ENCODE measurements at regions not wholly inside any gene's neighbourhood (a gene's known extent, or its start where the extent isn't known, plus 50 kb on each side); places are given as distances from the start of the nearest gene placed in this dataset.
"Not testable (repeated sequence)": the region's sequence is repeated elsewhere in the genome, so short reads cannot be mapped to it uniquely, and the experiment has no call there.

GRCh38 chr3:132987396-132987795, 50.8 kb upstream of the TMEM108 start:
- Histone ChIP-seq H3K27me3 (ENCODE audit: control insufficient read depth, insufficient read depth, low read length) (no peaks in the 10 kb centered on the region), H3K4me1 (ENCODE audit: control insufficient read depth, insufficient read depth, low read length) (no peaks in the 10 kb centered on the region), H3K4me3 (ENCODE audit: low read depth, low read length) (no peak overlapping the region), H3K9me3 (ENCODE audit: control insufficient read depth, insufficient read depth, low read length) (no peaks in the 10 kb centered on the region), H3K36me3 (ENCODE audit: control insufficient read depth, insufficient read depth, low read length) (no peaks in the 10 kb centered on the region), H3K9ac (ENCODE audit: low read depth, low read length) (no peak overlapping the region)

GRCh38 chr3:132984181-132984580, 54.0 kb upstream of the TMEM108 start:
- no peaks in the 10 kb centered on the region for H3K36me3 ChIP-seq (ENCODE audit: control insufficient read depth, insufficient read depth, low read length)
- no peaks in the 10 kb centered on the region for H3K4me1 ChIP-seq (ENCODE audit: control insufficient read depth, insufficient read depth, low read length)
- no peak overlapping the region for H3K9ac ChIP-seq (ENCODE audit: low read depth, low read length)
- H3K9me3 ChIP-seq (ENCODE audit: control insufficient read depth, insufficient read depth, low read length): no peaks in the 10 kb centered on the region
- H3K4me3 ChIP-seq (ENCODE audit: low read depth, low read length): no peak overlapping the region
- no peaks in the 10 kb centered on the region for H3K27me3 ChIP-seq (ENCODE audit: control insufficient read depth, insufficient read depth, low read length)

- H3K4me3 ChIP-seq (ENCODE audit: low read depth, low read length): no peak overlapping the region
- H3K9ac ChIP-seq (ENCODE audit: low read depth, low read length): no peak overlapping the region
Measured at GRCh38 chr3:132983143-132983770, 54.9 kb upstream of the TMEM108 start.

GRCh38 chr3:132981719-132982118, 56.5 kb upstream of the TMEM108 start:
- H3K27me3 ChIP-seq (ENCODE audit: control insufficient read depth, insufficient read depth, low read length): no peaks in the 10 kb centered on the region
- no peak overlapping the region for H3K9ac ChIP-seq (ENCODE audit: low read depth, low read length)
- H3K36me3 ChIP-seq (ENCODE audit: control insufficient read depth, insufficient read depth, low read length): no peaks in the 10 kb centered on the region
- H3K4me3 ChIP-seq (ENCODE audit: low read depth, low read length): no peak overlapping the region
- no peaks in the 10 kb centered on the region for H3K4me1 ChIP-seq (ENCODE audit: control insufficient read depth, insufficient read depth, low read length)
- no peaks in the 10 kb centered on the region for H3K9me3 ChIP-seq (ENCODE audit: control insufficient read depth, insufficient read depth, low read length)

More at GRCh38 chr3:132983143-132983770, 54.9 kb upstream of the TMEM108 start:
- no peaks in the 10 kb centered on the region for H3K27me3 ChIP-seq (ENCODE audit: control insufficient read depth, insufficient read depth, low read length)
- no peaks in the 10 kb centered on the region for H3K36me3 ChIP-seq (ENCODE audit: control insufficient read depth, insufficient read depth, low read length)
- no peaks in the 10 kb centered on the region for H3K4me1 ChIP-seq (ENCODE audit: control insufficient read depth, insufficient read depth, low read length)
- no peaks in the 10 kb centered on the region for H3K9me3 ChIP-seq (ENCODE audit: control insufficient read depth, insufficient read depth, low read length)

GRCh38 chr3:132980102-132980501, 58.1 kb upstream of the TMEM108 start:
- Histone ChIP-seq H3K27me3 (ENCODE audit: control insufficient read depth, insufficient read depth, low read length) (no peaks in the 10 kb centered on the region), H3K9ac (ENCODE audit: low read depth, low read length) (no peak overlapping the region), H3K36me3 (ENCODE audit: control insufficient read depth, insufficient read depth, low read length) (no peaks in the 10 kb centered on the region), H3K9me3 (ENCODE audit: control insufficient read depth, insufficient read depth, low read length) (no peaks in the 10 kb centered on the region), H3K4me3 (ENCODE audit: low read depth, low read length) (no peak overlapping the region), H3K4me1 (ENCODE audit: control insufficient read depth, insufficient read depth, low read length) (no peaks in the 10 kb centered on the region)

- H3K4me3 ChIP-seq (ENCODE audit: low read depth, low read length): no peak overlapping the region
- H3K9ac ChIP-seq (ENCODE audit: low read depth, low read length): no peak overlapping the region
- no peaks in the 10 kb centered on the region for H3K4me1 ChIP-seq (ENCODE audit: control insufficient read depth, insufficient read depth, low read length)
- no peaks in the 10 kb centered on the region for H3K27me3 ChIP-seq (ENCODE audit: control insufficient read depth, insufficient read depth, low read length)
- H3K36me3 ChIP-seq (ENCODE audit: control insufficient read depth, insufficient read depth, low read length): no peaks in the 10 kb centered on the region
- H3K9me3 ChIP-seq (ENCODE audit: control insufficient read depth, insufficient read depth, low read length): no peaks in the 10 kb centered on the region
Measured at GRCh38 chr3:132979606-132980005, 58.6 kb upstream of the TMEM108 start.

GRCh38 chr3:132978946-132979345, 59.2 kb upstream of the TMEM108 start:
- not testable (repeated sequence) for H3K9me3 ChIP-seq (ENCODE audit: control insufficient read depth, insufficient read depth, low read length); H3K4me1 ChIP-seq (ENCODE audit: control insufficient read depth, insufficient read depth, low read length); H3K9ac ChIP-seq (ENCODE audit: low read depth, low read length); H3K4me3 ChIP-seq (ENCODE audit: low read depth, low read length); H3K36me3 ChIP-seq (ENCODE audit: control insufficient read depth, insufficient read depth, low read length); H3K27me3 ChIP-seq (ENCODE audit: control insufficient read depth, insufficient read depth, low read length)

- no peaks in the 10 kb centered on the region for H3K4me1 ChIP-seq (ENCODE audit: control insufficient read depth, insufficient read depth, low read length)
- no peaks in the 10 kb centered on the region for H3K9me3 ChIP-seq (ENCODE audit: control insufficient read depth, insufficient read depth, low read length)
- H3K27me3 ChIP-seq (ENCODE audit: control insufficient read depth, insufficient read depth, low read length): no peaks in the 10 kb centered on the region
- H3K4me3 ChIP-seq (ENCODE audit: low read depth, low read length): no peak overlapping the region
- H3K9ac ChIP-seq (ENCODE audit: low read depth, low read length): no peak overlapping the region
- H3K36me3 ChIP-seq (ENCODE audit: control insufficient read depth, insufficient read depth, low read length): no peaks in the 10 kb centered on the region
Measured at GRCh38 chr3:132978464-132978863, 59.7 kb upstream of the TMEM108 start.

- Histone ChIP-seq H3K9ac (ENCODE audit: low read depth, low read length) (no peak overlapping the region), H3K27me3 (ENCODE audit: control insufficient read depth, insufficient read depth, low read length) (no peaks in the 10 kb centered on the region), H3K36me3 (ENCODE audit: control insufficient read depth, insufficient read depth, low read length) (no peaks in the 10 kb centered on the region), H3K4me3 (ENCODE audit: low read depth, low read length) (no peak overlapping the region), H3K4me1 (ENCODE audit: control insufficient read depth, insufficient read depth, low read length) (no peaks in the 10 kb centered on the region), H3K9me3 (ENCODE audit: control insufficient read depth, insufficient read depth, low read length) (no peaks in the 10 kb centered on the region)
Measured at GRCh38 chr3:132974097-132974496, 64.1 kb upstream of the TMEM108 start.

- Histone ChIP-seq H3K9ac (ENCODE audit: low read depth, low read length) (no peak overlapping the region), H3K9me3 (ENCODE audit: control insufficient read depth, insufficient read depth, low read length) (no peaks in the 10 kb centered on the region), H3K4me3 (ENCODE audit: low read depth, low read length) (no peak overlapping the region), H3K27me3 (ENCODE audit: control insufficient read depth, insufficient read depth, low read length) (no peaks in the 10 kb centered on the region), H3K36me3 (ENCODE audit: control insufficient read depth, insufficient read depth, low read length) (no peaks in the 10 kb centered on the region), H3K4me1 (ENCODE audit: control insufficient read depth, insufficient read depth, low read length) (no peaks in the 10 kb centered on the region)
Measured at GRCh38 chr3:132973441-132973840, 64.8 kb upstream of the TMEM108 start.

GRCh38 chr3:132972333-132972732, 65.9 kb upstream of the TMEM108 start:
- no peak overlapping the region for H3K9ac ChIP-seq (ENCODE audit: low read depth, low read length)
- no peaks in the 10 kb centered on the region for H3K27me3 ChIP-seq (ENCODE audit: control insufficient read depth, insufficient read depth, low read length)
- no peaks in the 10 kb centered on the region for H3K4me1 ChIP-seq (ENCODE audit: control insufficient read depth, insufficient read depth, low read length)
- H3K36me3 ChIP-seq (ENCODE audit: control insufficient read depth, insufficient read depth, low read length): no peaks in the 10 kb centered on the region
- no peaks in the 10 kb centered on the region for H3K9me3 ChIP-seq (ENCODE audit: control insufficient read depth, insufficient read depth, low read length)
- H3K4me3 ChIP-seq (ENCODE audit: low read depth, low read length): no peak overlapping the region

- H3K4me1 ChIP-seq (ENCODE audit: control insufficient read depth, insufficient read depth, low read length): no peaks in the 10 kb centered on the region
- no peak overlapping the region for H3K9ac ChIP-seq (ENCODE audit: low read depth, low read length)
- no peaks in the 10 kb centered on the region for H3K36me3 ChIP-seq (ENCODE audit: control insufficient read depth, insufficient read depth, low read length)
- H3K27me3 ChIP-seq (ENCODE audit: control insufficient read depth, insufficient read depth, low read length): no peaks in the 10 kb centered on the region
- no peaks in the 10 kb centered on the region for H3K9me3 ChIP-seq (ENCODE audit: control insufficient read depth, insufficient read depth, low read length)
- H3K4me3 ChIP-seq (ENCODE audit: low read depth, low read length): no peak overlapping the region
Measured at GRCh38 chr3:132966374-132966773, 71.8 kb upstream of the TMEM108 start.
